ENCODE measurements at regions not wholly inside any gene's neighbourhood (a gene's known extent, or its start where the extent isn't known, plus 50 kb on each side); places are given as distances from the start of the nearest gene placed in this dataset.
"Not testable (repeated sequence)": the region's sequence is repeated elsewhere in the genome, so short reads cannot be mapped to it uniquely, and the experiment has no call there.

DNA sequence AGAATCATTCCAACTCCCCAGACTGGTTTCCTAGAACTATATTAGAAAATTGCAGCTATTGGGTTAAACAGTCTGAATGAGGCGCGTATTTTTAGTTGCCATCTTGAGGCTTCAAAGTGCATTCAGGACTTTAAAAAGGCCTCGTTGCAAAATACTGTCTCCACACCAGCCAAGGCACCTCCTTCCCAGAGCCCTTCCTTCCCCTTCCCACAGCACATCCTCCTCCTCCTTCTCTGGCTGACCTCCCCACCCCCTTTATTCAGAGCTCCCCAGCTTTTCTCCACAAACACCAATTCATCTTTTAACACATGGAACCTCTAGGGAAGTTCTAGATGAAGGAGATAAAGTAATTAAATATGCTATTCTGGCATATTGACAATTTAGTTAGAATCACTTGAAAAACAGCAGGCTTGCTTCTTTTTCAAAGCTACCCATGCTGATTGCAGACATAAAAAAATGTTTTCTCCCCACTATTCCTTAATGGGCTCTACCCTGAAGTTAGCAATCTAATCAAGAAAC, 90.3 kb downstream of the RTP5 start:
- no peak for DNase-seq

DNA sequence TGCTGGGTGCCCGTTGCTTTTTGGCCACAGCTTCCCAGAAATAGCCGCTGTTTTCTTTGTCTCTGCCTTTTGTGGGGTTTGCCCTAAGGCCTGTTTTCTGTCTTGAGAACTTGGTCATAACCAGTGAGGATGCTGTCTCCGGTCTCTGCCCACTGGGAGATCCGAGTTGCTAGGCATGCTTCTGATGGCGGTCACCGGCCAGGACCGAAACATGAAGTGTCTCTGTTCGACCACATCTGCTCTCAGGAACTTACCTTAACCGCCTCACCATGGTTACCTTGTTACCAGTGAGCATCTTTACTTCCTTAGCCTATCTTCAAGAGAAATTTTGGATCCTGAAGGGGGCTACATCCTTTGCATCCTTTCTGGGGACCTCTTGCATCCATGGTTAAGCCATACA, 91.9 kb downstream of the RTP5 start:
- no peak for DNase-seq

DNA sequence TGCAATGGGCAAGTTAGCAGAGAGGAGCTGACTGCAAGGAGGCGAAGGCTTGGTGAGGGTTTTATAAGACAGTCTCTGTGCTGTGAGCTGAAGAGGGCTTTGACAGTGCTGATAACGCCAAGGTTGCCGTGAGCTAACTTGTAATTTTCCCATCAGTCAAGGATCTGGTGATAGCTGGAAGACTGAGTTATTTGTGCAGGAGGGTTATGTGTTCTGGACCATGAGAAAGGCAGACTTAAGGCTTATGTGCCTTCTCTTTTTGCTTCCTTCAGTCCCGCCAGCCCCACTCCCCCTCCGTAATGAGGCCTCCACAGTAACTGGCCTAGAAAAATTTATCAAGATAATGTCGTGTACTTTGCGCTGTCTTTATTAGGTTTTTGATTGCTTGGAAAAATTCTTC, 94.6 kb downstream of the RTP5 start:
- DNase-seq: no peak

GRCh38 chr2:241965931-241966412, 96.4 kb downstream of the RTP5 start:
- peak in 3 of 5 experiments; percentile 48 to 83 (median 80) for DNase-seq

DNA sequence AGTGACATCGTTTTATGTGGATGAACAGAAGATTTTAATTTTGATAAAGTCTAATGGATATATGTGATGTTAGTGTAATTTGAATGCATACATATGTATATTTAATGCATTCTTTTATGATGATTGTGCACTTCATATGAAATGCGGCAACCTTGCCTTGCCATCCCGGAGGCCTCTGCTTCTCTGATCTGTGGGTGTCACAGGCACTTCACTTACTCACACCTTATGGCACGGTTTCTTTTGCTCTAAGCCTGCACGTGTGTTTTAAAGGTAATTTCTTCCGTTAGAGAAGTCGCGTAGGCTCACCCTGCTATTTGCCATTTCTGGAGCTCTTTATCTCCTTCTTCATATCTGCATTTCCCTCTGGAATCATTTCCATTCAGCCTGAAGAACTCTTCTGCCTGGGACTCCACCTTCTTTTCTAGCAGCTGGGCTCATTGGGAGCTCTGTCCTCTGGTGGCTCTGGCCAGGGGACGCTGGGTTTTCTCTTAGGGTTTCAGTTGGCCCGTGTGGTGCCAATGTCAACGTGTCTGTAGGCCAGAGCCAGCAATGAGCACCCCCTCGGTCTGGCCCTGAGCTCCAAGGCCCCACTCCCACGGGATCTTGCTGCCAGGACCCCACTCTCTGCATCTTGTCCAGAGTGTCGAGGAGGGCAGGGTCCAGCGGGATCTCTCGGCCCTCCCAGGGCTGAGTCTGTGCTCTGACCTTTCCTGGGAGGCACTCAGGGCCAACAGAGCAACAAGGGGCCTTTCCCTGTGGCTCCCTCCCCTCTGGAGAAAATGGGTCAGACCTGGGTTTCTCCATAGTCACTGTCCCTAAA, 97.3 kb downstream of the RTP5 start:
- no peak for DNase-seq

DNA sequence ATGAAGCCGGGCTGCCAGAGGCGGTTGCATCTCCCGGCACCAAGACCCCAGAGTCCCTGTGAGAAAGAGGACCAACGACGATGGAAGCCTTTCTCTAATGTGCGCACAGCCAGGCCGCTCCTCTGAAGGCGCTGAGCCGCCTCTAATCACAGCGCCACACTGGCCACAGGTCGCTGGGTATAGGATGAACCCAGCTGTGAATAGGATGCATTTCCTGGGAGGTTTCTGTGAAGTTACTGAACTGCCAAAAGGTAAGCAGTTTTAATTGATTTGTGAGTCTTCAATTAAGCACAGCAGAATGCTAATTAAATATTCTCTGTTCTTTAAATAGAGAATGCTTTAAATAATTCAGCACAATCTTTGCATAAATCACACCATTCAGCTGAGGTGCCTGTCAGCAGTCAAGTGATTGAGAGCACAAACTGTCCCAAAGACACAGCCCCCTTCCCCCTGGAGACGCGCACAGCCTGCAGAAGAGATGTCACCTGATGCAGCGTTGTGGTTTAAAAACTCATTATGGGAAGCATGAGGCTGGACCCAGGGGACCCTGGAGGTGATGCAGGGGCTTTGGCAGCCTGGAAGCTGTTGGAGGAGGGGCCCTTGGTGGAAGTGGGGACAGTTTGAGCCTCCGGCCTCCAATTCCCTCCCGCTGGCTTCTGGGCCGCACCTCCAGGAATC, 98.1 kb downstream of the RTP5 start:
- DNase-seq: no peak

- no peak for DNase-seq
Observed at GRCh38 chr2:241968417-241968816, 98.9 kb downstream of the RTP5 start.

DNA sequence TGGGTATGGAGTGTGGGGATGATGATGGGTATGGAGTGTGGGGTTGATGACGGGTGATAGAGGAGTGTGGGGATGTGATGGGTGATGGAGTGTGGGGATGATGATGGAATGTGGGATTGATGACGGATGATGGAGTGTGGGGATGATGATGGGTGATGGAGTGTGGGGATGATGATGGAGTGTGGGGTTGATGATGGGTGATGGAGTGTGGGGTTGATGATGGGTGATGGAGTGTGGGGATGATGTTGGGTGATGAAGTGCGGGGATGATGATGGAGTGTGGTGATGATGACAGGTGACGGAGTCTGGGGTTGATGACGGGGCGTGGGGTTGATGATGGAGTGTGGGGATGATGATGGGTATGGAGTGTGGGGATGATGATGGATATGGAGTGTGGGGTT, 99.7 kb downstream of the RTP5 start:
- DNase-seq: not testable (repeated sequence)

DNA sequence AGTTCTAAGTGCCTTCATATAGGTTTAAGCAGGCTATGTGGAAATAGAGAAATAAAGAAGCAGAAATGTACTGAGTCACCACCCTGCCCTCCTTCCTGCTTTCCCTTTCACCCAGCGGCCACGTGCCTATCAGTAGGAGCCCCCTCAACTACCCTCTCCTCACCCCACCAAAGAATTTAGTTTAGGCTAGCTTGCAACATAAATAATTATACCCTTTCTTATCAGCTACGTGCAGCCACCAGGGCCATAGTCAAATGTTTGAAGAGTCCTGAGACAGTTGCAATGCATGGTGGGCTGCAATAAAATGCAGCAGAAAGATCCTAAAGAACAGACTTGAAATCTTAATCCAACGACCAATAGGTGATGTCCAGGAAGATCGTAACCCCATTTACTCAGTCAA, 101.2 kb downstream of the RTP5 start:
- DNase-seq: no peak

- DNase-seq: no peak
Observed at GRCh38 chr2:241974096-241974495, 104.6 kb downstream of the RTP5 start.

- no peak for DNase-seq
Observed at GRCh38 chr2:241974851-241975592, 105.5 kb downstream of the RTP5 start.

DNA sequence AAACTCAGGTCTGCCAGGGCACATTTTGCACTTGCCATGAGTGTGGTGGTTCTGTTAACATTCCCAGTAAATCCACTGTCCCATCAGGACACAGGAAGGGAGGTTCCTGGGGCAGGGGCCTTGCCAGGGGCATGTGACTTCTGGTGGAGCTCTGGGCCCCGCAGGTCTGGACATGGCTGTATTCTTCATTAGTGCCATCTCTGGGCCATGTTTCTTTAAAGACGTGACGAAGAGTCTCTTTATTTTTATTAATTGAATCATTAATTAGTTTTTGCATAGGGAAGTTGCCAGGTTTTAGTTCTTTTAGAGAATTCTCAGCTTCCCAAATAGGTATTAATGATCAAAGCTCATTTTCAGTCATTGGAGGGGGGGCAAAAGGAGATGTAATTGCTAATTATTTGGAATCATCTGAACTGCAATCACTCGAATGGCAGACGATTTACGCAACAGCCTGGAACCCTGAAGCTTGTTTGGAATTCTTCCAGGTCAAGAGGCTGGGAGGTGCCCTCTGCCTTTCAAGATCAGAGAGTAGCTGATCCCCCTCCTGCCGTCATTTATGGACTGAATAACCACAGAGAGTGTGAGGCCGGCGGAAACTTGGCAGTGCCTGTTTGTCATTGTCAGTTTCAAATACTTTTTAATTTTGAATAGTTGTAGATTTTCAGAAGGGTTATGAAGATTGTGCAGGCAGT, 106.2 kb downstream of the RTP5 start:
- DNase-seq: no peak

DNA sequence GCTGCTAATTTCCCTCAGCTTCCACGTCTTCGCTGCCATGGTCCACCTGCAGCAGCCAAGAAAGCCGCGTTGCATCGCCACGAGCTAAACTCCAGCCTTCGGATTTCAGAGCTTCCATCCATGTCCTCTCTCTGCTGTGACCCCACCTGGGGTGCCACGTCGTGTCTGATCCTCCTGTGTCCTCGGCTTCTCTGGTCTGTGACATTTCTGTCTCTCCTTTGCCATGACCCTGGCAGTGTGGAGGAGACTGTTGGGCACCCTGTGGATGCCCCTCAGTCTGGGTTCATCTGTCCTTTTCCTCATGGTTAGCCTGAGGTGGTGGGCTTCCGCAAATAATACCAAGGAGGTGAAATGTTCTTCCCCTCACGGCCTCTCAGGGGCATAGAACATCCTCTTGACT, 106.8 kb downstream of the RTP5 start:
- DNase-seq: no peak

DNA sequence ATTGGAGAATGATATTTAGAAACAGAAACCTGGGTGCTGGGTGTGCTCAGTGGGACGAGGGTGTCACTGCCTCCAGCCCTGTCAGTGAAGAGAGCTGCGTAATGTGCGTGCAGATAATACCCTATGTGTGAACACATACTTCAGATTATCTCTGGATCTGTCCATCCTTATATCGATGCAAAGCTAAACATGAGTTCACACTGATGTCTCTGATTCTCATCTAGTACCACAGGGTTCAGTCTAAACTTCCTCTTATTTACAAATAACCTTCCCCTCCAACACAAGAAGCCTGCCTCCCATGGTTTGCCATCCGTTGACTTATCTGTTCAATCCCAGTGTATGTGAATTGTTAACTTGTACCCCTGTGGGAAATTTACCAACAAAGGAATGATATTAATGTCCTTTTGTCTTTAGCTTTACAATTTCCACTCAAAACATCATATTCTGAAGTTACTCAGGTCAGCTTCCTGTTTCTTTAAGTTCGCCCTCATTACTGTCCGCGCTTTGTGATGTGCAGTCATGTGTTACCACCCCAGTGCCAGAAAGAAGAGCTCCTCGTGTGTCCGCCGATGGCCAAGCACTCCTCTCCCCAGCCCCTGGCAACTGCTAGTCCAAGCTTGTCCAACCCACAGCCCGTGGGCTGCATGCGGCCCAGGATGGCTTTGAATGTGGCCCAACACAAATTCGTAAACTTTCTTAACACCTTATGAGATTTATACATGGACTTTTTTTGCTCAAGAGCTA, 108.2 kb downstream of the RTP5 start:
- no peak for DNase-seq

DNA sequence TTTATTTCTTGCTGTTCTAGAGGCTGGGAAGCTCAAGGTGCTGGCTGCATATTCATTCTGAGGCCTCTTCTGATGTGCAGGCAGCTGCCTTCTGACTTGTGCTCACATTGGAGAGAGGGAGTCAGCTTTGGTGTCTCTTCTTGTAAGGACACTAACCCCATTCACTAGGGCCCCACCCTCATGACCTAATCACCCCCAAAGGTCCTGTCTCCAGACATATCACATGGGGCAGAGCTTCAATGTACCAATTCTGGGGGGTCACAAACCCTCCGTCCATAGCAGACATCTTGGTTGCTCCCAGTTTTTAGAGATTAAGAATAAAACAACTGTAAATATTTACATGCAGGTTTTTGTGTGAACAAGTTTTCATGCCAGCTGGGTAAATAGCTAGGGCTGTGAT, 109.1 kb downstream of the RTP5 start:
- DNase-seq: no peak

- DNase-seq: no peak
Observed at GRCh38 chr2:241980193-241980592, 110.7 kb downstream of the RTP5 start.

- no peak for DNase-seq
Observed at GRCh38 chr2:241981076-241981700, 111.7 kb downstream of the RTP5 start.

- DNase-seq: no peak
Observed at GRCh38 chr2:241982706-241983570, 113.4 kb downstream of the RTP5 start.

- no peak for DNase-seq
Observed at GRCh38 chr2:241983571-241984270, 114.2 kb downstream of the RTP5 start.

GRCh38 chr2:241984271-241984655, 114.7 kb downstream of the RTP5 start:
- no peak for DNase-seq

Measured in T-helper 2 cell (primary cell).